ENCODE measurements at regions not wholly inside any gene's neighbourhood (a gene's known extent, or its start where the extent isn't known, plus 50 kb on each side); places are given as distances from the start of the nearest gene placed in this dataset.
"Not testable (repeated sequence)": the region's sequence is repeated elsewhere in the genome, so short reads cannot be mapped to it uniquely, and the experiment has no call there.

- no peak for DNase-seq (ENCODE audit: low read depth)
- no peaks in the 10 kb centered on the region for H3K27me3 ChIP-seq (ENCODE audit: control insufficient read depth, insufficient read depth, low read length)
- TF ChIP-seq CTCF (IDR thresholded peaks at IDR 0.05; ENCODE audit: insufficient read depth, low read length, poor library complexity, severe bottlenecking), result no peak
- H3K4me3 ChIP-seq (ENCODE audit: low read depth, low read length), result no peak overlapping the region
- no peaks in the 10 kb centered on the region for H3K36me3 ChIP-seq (ENCODE audit: control insufficient read depth, insufficient read depth, low read length)
These were observed 216.2 kb upstream of the PRDM1 start for GRCh38 chr6:105869835-105870440.

- Histone ChIP-seq H3K4me3 (ENCODE audit: low read depth, low read length) (no peak overlapping the region), H3K36me3 (ENCODE audit: control insufficient read depth, insufficient read depth, low read length) (no peaks in the 10 kb centered on the region), H3K27me3 (ENCODE audit: control insufficient read depth, insufficient read depth, low read length) (no peaks in the 10 kb centered on the region)
- no peak for TF ChIP-seq CTCF (IDR thresholded peaks at IDR 0.05; ENCODE audit: insufficient read depth, low read length, poor library complexity, severe bottlenecking)
- no peak for DNase-seq (ENCODE audit: low read depth)
These were observed 217.2 kb upstream of the PRDM1 start for GRCh38 chr6:105868823-105869460.

- TF ChIP-seq CTCF (IDR thresholded peaks at IDR 0.05; ENCODE audit: insufficient read depth, low read length, poor library complexity, severe bottlenecking), result no peak
- Histone ChIP-seq H3K27me3 (ENCODE audit: control insufficient read depth, insufficient read depth, low read length) (no peaks in the 10 kb centered on the region), H3K36me3 (ENCODE audit: control insufficient read depth, insufficient read depth, low read length) (no peaks in the 10 kb centered on the region), H3K4me3 (ENCODE audit: low read depth, low read length) (no peak overlapping the region)
- no peak for DNase-seq (ENCODE audit: low read depth)
These were observed 218.3 kb upstream of the PRDM1 start for GRCh38 chr6:105867821-105868220.

- no peak for DNase-seq (ENCODE audit: low read depth)
- H3K27me3 ChIP-seq (ENCODE audit: control insufficient read depth, insufficient read depth, low read length), result no peaks in the 10 kb centered on the region
- TF ChIP-seq CTCF (IDR thresholded peaks at IDR 0.05; ENCODE audit: insufficient read depth, low read length, poor library complexity, severe bottlenecking), result no peak
- no peaks in the 10 kb centered on the region for H3K36me3 ChIP-seq (ENCODE audit: control insufficient read depth, insufficient read depth, low read length)
- H3K4me3 ChIP-seq (ENCODE audit: low read depth, low read length), result no peak overlapping the region
These were observed 218.9 kb upstream of the PRDM1 start for GRCh38 chr6:105867277-105867676.

- Histone ChIP-seq H3K4me3 (ENCODE audit: low read depth, low read length) (no peak overlapping the region), H3K27me3 (ENCODE audit: control insufficient read depth, insufficient read depth, low read length) (no peaks in the 10 kb centered on the region), H3K36me3 (ENCODE audit: control insufficient read depth, insufficient read depth, low read length) (no peaks in the 10 kb centered on the region)
- TF ChIP-seq CTCF (IDR thresholded peaks at IDR 0.05; ENCODE audit: insufficient read depth, low read length, poor library complexity, severe bottlenecking), result no peak
- no peak for DNase-seq (ENCODE audit: low read depth)
These were observed 223.1 kb upstream of the PRDM1 start for GRCh38 chr6:105862936-105863607.

- DNase-seq (ENCODE audit: low read depth); H3K36me3 ChIP-seq (ENCODE audit: control insufficient read depth, insufficient read depth, low read length); H3K27me3 ChIP-seq (ENCODE audit: control insufficient read depth, insufficient read depth, low read length); H3K4me3 ChIP-seq (ENCODE audit: low read depth, low read length): not testable (repeated sequence)
These were observed 225.2 kb upstream of the PRDM1 start for GRCh38 chr6:105860927-105861326.
